Retinal pigment epithelial cell (primary cell): ENCODE measurements at regions not wholly inside any gene's neighbourhood (a gene's known extent, or its start where the extent isn't known, plus 50 kb on each side); places are given as distances from the start of the nearest gene placed in this dataset.

Experiments
- DNase-seq: peaks from one replicate; pipeline ENCODE4 v3.0.0-alpha.2; 2010; ENCODE audit warnings: low read depth
- H3K4me3 ChIP-seq: 2 replicates; pipeline ENCODE4 v1.5.1; 2011; ENCODE audit warnings: mild to moderate bottlenecking, low read length, control low read depth, moderate library complexity
- TF ChIP-seq, protein P1 (sequence below): conservative IDR thresholded peaks from 2 replicates; pipeline ENCODE4 v1.5.1; 2011; ENCODE audit warnings: low read depth, low read length, control low read depth, inconsistent platforms

DNA sequence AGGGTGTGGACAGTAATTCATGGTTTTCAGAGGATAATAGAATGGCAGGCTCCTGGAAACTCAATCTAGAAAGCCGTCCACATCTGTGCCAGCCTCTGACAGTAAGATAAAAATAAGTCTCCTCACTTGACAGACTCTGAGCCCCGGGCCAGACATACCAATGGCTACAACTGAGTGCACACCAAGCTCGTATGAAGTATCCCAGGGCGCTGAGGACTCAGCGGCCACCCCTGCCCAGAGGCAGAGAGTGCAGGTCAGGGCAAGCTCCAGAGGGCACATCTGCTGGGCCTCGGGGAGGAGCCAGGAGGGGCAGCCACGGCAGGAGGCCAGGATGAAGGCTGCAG lies 262.8 kb upstream of the TCERG1L start:
- TF ChIP-seq, protein P1, sequence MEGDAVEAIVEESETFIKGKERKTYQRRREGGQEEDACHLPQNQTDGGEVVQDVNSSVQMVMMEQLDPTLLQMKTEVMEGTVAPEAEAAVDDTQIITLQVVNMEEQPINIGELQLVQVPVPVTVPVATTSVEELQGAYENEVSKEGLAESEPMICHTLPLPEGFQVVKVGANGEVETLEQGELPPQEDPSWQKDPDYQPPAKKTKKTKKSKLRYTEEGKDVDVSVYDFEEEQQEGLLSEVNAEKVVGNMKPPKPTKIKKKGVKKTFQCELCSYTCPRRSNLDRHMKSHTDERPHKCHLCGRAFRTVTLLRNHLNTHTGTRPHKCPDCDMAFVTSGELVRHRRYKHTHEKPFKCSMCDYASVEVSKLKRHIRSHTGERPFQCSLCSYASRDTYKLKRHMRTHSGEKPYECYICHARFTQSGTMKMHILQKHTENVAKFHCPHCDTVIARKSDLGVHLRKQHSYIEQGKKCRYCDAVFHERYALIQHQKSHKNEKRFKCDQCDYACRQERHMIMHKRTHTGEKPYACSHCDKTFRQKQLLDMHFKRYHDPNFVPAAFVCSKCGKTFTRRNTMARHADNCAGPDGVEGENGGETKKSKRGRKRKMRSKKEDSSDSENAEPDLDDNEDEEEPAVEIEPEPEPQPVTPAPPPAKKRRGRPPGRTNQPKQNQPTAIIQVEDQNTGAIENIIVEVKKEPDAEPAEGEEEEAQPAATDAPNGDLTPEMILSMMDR, result no peak
- H3K4me3 ChIP-seq, result no peak overlapping the region
- DNase-seq, result no peak

- TF ChIP-seq, protein P1, result no peak
- H3K4me3 ChIP-seq, result no peak overlapping the region
- DNase-seq, result no peak
Observed at GRCh38 chr10:131574707-131575430, 263.3 kb upstream of the TCERG1L start.

DNA sequence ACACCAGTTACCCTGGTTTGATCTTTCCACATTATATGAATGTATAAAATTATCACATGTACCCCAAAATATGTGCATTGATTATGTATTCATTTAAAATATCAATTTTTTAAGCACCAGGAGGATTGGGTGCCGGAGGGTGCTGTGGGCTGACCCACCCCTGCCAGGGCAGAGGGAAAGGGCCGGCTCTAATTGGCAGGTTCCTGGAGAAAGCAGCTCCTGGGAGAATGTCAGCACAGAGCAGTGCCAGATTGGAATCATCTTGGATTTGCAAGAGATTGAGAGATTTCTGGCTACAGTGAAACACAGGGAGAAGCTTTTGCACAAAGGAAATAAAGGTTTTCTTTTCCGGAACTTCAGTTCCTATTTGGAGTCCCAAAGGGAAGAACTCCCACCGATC lies 264.4 kb upstream of the TCERG1L start:
- TF ChIP-seq, protein P1, result no peak
- DNase-seq, result no peak
- H3K4me3 ChIP-seq, result no peak overlapping the region

DNA sequence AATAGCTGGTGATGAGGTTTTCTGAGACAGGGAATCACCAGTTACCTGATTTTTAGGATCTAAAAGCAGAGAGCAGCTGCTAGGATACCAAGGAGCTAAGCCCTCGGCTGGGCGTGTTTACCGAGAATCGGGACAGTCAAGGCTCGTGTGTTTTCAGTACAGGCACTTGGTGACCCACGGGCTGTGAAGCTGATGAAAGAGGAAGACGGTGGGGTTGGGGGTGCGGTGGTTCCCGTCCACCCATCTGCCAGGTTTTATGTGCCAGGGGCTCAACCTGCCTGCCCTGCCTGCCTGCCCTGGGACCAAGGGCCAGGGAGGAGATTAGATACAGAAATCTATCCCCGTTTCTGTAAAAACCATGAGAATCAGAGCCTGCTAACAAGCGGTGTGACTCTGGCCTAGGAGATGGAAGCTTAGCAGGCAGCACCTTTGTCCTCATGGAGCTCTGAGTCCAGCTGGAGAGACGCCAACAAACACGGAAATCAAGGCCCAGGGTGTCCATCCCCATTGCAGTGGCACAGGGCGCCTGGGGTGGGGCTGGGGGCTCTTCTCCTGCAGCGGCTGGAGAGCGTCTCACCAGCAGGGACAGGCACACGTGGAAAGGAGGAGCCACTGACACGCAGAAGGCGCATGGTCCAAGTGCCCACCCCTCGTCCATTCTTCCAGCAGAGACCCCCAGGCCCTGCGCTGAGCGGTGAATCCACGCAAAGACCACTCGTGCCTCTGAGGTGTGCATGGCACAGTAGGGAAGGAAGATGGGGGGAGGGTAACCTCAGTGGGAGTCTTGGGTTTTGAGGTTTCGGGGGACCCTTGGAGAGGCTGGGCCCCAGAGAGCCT lies 265.0 kb upstream of the TCERG1L start:
- H3K4me3 ChIP-seq, result no peak overlapping the region
- TF ChIP-seq, protein P1, result no peak
- DNase-seq, result no peak

DNA sequence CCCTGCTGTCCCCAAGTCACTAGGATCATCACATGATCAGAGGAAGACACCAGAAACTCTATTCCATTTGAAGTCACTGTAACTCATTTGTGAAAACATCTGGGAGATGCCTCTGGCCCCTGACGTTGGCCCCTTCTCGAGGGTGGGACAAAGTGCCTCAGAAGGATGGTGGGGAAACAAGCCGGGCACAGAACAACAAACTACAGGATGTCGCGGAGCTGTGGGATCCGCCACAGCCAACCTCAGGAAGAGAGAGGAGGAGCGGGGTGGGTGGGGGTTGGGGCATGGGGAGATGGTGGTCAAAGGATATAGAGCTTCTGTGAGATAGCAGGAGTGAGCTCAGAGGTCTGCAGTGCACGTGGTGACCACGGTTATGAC lies 265.6 kb upstream of the TCERG1L start:
- no peak overlapping the region for H3K4me3 ChIP-seq
- no peak for DNase-seq
- TF ChIP-seq, protein P1, result no peak

- no peak for DNase-seq
- TF ChIP-seq, protein P1, result no peak
- no peak overlapping the region for H3K4me3 ChIP-seq
Observed at GRCh38 chr10:131577786-131578471, 266.4 kb upstream of the TCERG1L start.
